ENCODE measurements at regions not wholly inside any gene's neighbourhood (a gene's known extent, or its start where the extent isn't known, plus 50 kb on each side); places are given as distances from the start of the nearest gene placed in this dataset.

DNA sequence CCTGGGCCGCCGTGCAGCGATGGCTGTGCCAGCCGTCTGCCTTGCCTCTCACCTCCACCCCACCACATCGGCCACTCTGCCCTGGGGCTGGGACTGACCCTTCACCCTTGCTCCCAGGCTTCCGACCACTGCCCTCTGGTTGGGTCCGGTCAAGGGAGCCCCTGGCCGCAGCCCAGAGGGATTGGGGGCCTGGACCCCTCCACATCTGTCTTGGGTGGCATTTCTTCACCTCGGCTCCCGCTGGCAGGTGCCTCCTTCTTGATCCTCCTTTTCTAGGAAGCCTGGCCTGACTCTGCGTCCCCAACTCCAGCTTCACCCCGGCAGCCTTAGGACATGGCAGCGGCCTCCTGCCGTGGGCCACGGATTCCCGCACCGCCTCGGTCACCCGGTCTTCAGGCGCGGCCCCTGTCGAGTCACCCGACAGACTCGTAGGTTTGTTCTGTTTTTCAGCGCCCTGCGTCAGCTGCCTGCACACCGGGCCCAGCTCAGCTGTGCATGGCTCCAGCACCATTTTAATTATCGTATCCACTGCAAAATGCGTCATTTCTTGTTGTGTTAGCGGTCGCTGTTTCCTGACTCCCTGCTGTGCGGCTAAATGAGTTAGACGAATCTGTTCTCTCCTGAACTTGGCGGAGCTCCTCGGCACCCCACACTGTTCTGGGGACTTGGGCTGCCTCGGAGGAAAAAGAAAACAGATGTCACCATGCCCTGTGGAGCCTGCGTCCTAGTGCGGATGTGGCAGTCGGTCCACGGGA, 124.0 kb downstream of the FAM53A start:
- no peak for TF ChIP-seq CTCF (IDR thresholded peaks at IDR 0.05 in 2 of 3, conservative IDR thresholded peaks at IDR 0.05 in 1 of 3; ENCODE audit: insufficient read depth in 2 of 3, low read depth in 1 of 3, low read length in 3 of 3)
- TF ChIP-seq, protein P1, sequence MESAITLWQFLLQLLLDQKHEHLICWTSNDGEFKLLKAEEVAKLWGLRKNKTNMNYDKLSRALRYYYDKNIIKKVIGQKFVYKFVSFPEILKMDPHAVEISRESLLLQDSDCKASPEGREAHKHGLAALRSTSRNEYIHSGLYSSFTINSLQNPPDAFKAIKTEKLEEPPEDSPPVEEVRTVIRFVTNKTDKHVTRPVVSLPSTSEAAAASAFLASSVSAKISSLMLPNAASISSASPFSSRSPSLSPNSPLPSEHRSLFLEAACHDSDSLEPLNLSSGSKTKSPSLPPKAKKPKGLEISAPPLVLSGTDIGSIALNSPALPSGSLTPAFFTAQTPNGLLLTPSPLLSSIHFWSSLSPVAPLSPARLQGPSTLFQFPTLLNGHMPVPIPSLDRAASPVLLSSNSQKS (CRISPR knock-in tag; IDR thresholded peaks at IDR 0.05) = no peak
- TF ChIP-seq CEBPB (tag; IDR thresholded peaks at IDR 0.05) = no peak
- no peak for TF ChIP-seq CHD2 (IDR thresholded peaks at IDR 0.05; ENCODE audit: low read depth, low read length)
- TF ChIP-seq ZFX (CRISPR knock-in tag; IDR thresholded peaks at IDR 0.05) = no peak
- TF ChIP-seq HNRNPH1 (optimal IDR thresholded peaks at IDR 0.05; ENCODE audit: low read depth, low read length) = no peak
- no peak for TF ChIP-seq FOXA1 (IDR thresholded peaks at IDR 0.05; ENCODE audit: borderline replicate concordance)
- TF ChIP-seq ZNF274 (IDR thresholded peaks at IDR 0.05; ENCODE audit: borderline replicate concordance, low read depth, low read length) = no peak
- no peak for TF ChIP-seq ASH1L (IDR thresholded peaks at IDR 0.05; ENCODE audit: borderline replicate concordance, low read depth, partially characterized antibody)
- TF ChIP-seq NBN (IDR thresholded peaks at IDR 0.05; ENCODE audit: low read depth) = no peak
- TF ChIP-seq ZNF644 (tag; IDR thresholded peaks at IDR 0.05; ENCODE audit: low read depth) = no peak

Data from K562 (cell line).